Glomerular visceral epithelial cell (primary cell): ENCODE measurements at regions not wholly inside any gene's neighbourhood (a gene's known extent, or its start where the extent isn't known, plus 50 kb on each side); places are given as distances from the start of the nearest gene placed in this dataset.
"Not testable (repeated sequence)": the region's sequence is repeated elsewhere in the genome, so short reads cannot be mapped to it uniquely, and the experiment has no call there.

Source experiments
- DNase-seq: peaks from one replicate; pipeline ENCODE4 v3.0.0-alpha.2; 2016; ENCODE audit errors: extremely low spot score

DNA sequence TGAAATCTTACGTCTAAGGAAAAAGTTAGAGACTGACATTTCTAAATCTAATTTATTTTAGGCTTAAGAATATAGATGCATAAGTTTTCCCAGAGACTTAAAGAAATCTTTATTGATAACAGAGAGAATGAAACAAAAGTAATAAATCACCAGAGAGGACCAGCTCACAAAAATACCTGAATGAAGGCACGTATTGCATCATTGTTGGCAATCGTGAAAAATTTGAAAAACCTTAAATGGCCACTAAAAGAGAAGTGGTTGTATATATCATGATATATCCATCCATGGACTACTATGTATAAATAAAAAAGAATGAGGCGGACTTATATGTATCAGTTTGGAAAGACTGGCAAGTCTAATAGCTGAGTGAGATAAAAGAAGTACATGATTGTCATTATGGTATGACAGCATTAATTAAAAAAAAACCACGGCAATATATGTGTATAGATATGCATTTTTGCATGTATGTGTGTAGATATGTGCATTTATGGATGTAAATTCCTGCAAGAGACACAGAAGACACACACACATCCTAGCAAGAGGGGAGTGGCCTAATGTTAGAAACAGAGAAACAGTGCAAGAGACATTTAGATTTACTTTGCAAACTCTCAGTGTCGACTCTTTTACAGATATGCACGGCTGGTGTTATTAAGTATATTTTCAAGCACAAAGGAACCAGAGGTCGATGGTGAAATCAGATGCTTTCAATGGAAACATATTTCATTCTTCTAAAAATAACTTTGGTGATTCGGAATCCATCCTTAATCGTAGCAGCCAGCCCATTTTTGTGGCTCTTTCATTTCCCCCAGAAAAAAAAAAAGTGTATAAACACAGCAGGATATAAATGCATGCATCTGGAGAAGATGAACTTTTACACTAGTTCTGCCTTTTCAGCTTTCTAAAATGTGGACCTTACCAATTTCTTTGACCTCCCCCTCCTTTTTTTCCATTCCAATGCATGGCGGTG, 156.1 kb upstream of the SALL4 start:
- DNase-seq, result no peak

DNA sequence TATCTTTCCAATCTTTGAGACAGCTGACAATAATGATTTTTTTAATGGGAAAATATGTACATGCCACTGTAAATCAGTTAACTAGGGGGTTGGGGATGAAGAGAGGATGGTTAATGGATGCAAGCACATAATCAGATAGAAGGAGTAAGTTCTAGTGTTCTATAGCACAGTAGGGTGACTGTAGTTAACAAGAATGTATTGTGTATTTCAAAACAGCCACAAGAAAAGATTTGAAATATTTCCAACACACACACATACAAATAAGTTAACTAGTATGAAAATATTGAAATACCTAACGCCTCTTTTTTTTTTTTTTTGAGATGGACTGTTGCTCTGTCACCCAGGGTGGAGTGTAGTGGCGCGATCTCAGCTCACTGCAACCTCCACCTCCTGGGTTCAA, 153.4 kb upstream of the SALL4 start:
- DNase-seq, result peak; percentile 54

DNA sequence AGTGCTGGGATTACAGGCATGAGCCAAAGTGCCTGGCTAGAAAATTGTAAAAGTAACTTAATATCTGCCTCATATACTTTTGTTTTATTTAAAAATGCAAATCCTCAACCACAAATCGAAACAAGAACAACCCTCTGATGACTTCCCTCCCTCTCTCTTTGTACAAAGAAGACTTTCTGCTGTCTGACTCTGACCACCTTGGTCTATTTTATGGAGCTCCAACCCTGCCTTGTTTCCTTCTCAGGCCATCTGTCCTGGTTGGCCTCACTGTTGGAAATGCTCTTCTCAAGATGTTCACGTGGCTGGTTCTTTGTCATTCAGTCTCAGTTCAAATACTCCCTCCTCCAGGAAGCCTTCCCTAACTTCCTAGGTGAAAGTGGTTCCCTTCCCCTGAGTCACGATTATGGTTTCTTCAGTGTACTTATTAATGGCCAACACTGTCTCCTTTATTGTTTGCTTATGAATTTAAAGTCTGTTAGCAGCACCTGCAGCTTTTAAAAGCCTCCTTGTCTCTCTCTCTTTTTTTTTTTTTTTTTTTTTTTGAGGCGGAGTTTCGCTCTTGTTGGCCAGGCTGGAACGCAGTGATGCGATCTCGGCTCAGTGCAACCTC, 151.5 kb upstream of the SALL4 start:
- DNase-seq, result no peak

DNA sequence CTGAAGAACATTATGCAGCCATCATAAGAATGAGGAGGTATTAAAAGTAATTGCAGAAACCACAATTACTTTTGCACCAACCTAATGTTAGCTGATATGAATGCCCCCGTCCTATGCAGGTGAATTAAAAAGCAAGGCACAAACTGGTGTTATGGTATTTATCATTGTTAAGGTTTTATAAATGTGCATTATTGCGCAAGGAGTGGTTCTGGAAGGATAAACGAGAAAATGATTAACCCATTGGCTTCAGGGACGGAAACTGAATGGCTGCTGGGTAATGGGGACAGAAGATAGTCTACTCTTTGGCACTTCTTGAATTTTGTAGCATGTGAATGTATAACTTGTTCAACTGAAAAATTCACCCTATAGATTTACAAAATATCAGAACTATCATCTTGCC, 148.6 kb upstream of the SALL4 start:
- no peak for DNase-seq

DNA sequence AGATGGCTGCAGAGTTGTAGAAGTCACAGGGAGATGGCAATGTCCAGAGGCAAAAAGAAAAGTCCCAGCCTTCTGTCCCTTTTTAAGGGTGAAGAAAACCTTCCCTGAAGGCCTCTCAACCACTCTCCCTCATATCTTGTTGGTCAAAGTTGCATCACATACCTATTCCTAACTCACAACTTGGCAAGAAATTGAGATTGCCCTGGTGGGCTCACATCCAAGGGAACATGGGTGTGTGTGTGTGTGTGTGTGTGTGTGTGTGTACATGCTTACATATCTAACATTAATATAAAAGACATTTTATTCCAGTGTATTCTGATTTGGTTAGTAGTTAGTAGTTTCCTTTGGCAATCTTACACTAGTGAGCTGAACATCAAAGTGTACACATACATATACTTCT, 144.3 kb upstream of the SALL4 start:
- no peak for DNase-seq

DNA sequence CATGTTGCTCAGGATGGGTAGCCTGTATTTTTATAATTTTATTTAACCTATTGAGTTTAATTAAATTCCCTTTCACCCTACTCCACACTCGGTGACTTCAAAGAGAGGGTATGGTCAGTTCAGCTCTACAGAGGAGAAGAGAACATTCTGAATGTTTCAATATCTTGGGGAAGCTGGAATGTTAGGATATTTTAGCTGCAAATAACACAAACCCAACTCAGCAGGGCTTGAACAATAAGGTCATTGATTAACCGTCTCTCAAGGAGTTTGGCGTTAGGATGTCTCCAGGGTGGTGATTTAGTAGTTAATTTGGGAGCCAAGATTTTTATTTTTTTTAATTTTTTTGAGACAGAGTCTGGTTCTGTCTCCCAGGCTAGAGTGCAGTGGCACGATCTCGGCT, 143.6 kb upstream of the SALL4 start:
- no peak for DNase-seq

DNA sequence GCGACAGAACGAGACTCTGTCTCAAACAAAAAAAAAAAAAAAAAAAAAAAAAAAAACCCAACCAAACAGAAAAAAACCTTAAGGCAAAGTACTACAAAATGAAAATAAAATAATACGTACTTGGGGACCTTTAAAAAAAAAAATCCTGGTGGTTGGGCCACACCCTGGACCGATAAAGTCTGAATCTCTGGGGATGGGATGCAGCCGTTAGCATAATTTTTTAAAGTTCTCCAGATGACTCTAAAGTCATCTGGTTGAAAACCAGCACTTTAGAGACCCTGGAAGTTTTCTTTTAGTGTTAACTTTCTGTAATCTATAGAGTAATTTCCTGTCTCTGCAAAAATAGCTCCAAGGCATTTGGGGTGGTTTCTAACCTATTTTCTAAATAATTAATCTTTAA, 142.9 kb upstream of the SALL4 start:
- DNase-seq, result no peak

DNA sequence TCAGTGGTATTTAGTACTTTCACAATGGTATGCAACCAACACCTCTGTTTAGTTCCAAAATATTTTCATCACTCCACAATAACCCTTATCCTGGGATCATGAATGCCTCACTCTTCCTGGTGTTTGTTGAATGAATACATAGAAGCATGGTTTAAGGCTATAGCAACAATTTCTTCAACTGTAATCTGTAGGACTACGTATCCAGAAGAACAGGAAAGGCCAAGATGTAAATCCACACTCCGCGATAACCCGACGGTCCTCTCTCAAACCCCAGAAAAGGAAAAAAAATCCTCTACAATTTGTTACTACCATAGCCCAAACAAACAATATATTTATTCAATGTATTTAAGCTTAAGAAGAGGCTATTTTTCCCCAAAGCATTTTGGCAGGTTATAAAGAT, 141.4 kb upstream of the SALL4 start:
- DNase-seq, result no peak

DNA sequence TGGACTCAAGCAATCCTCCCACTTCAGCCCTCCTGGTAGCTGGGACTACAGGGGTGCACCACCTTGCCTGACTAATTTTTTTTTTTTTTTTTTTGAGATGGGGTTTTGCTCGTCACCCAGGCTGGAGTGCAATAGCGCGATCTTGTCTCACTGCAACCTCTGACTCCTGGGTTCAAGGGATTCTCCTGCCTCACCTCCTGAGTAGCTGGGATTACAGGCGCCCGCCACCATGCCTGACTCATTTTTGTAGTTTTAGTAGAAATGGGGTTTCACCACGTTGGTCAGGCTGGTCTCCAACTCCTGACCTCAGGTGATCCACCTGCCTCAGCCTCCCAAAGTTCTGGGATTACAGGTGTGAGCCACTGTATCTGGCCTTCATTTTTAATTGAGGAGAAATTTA, 141.0 kb upstream of the SALL4 start:
- DNase-seq, result not testable (repeated sequence)

DNA sequence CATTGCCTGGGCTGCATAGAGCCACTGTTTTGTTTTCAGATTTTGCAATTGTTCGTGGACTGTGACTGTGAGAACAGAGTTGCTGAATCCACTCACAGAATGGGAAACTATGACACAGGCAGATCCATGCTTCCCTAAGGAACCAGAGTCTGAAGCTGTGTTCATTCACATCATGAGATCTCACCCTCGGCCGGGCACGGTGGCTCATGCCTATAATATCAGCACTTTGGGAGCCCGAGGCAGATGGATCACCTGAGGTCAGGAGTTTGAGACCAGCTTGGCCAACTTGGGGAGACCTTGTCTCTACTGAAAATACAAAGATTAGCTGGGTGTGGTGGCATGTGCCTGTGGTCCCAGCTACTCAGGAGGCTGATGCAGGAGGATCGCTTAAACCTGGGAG, 139.2 kb upstream of the SALL4 start:
- DNase-seq, result no peak

DNA sequence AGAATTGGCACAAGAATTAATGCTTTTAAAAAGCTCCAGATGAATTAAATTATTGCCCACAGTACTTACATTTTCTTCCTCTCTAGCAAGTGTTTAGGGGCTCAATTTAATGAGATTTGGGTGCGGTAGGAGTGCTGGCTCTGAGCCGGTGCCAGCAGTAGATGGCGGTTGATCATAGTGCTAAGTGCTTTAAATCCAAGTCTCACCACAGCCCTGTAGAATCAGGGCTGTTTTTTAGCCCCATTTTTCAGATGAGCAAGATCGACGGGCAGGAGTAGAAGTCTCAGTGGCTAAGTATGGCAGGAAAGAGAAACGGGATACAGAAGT, 136.9 kb upstream of the SALL4 start:
- DNase-seq, result no peak

DNA sequence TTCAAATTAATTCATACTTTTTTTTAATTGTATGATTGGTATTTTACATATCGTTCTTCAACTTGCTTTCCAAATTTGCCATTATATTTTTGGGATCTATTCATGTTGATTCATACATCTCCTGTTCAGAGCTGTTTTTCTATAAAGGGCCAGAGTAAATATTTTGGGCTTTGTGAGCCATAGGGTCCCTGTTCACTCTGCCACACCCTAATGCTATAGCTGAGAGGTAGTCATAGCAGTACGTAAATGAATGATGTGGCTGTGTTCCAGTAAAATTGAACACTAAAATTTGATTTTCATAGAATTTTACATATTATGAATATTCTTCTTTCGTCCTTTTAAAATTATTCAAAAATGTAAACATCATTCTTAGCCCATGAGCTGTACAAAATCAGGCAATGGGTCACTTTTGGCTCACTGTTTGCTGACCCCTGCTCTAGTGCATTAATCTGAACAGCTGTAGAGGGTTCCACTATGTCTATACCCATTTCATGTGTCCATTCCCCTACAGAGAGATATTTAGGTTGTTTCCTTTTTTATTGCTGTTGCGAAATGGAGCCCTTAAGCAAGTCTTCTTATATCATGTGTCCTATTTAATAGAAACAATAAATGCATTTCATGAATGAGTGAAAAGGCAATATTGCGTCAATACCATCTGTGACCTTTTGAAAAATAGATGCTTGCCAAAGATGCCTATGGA, 136.4 kb upstream of the SALL4 start:
- DNase-seq, result no peak

DNA sequence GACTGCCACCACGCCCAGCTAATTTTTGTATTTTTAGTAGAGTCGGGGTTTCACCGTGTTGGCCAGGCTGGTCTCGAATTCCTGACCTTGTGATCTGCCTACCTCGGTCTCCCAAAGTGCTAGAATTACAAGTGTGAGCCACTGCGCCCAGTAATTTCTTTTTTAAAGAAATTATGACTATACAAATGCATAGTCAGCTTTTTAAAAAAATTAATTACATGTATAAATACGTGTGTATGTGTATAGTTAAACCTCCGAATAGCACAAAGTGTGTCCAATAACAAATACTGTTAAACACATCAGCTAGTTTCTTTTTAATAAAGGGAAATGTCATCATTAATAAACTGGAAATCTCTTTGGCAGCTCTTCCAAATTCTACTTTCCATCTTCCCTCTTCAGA, 135.5 kb upstream of the SALL4 start:
- no peak for DNase-seq

DNA sequence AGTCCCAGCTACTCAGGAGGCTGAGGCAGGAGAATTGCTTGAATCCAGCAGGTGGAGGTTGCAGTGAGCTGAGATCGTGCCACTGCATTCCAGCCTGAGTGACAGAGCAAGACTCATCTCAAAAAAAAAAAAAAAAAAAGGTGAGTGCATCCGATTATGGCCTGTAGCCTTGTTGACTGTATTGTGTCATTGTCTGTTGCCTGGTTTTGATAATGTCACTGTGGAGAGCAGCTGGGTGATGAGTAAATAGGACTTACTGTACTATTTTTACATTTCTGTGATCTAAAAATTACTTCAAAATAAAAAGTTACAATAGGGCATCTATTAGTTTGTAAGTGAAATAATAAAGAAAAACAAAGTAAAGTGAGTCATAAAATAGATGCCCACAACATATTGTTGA, 134.1 kb upstream of the SALL4 start:
- DNase-seq, result no peak

DNA sequence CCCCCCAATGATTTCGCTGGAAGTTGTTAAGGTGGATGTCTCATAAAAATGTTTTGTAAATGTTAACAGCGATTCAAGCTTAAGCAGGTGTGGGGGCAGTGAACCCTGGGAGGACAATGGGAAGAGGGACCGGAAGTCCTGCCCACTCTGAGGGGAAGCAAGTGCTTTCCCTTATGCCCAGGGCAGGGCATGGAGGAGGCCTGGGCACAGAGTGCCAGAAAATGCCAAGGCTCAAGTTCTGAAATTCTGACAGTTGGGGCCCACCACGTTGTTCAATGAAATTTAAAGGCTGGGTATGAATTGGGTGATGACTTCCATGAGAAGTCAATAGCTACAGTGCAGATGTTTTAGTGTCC, 132.7 kb upstream of the SALL4 start:
- DNase-seq, result no peak

DNA sequence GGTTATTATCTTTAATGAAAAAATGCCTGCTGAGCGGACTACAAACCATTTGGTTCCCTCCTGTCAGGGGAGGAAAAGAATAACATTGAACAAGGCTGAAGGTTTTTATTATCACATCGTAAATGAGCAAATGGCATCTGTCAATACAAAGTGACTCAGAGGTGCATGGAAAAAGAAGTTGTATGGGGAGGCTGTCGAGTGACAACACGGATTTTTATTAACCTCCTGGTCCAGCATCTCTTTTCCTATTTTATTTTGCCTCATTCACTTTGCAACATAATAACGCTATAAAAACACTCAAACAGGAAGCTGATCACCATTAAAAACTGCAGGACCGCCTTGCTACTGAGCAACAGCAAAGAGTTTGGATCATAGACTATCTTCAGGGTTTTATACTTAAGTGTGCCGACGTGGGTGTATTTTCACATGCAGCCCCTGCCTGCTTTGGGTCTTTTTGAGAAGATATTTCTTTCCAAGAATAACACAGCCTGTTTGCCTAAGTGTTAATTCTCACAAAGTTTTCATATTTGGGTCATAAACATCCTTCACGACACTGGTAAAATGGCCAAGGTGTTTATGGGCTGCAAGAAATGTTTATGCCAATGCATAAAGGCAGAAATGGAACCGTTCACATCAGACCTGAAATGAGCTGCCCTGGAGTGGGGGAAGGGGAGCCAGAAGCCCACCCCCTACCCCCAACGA, 132.1 kb upstream of the SALL4 start:
- no peak for DNase-seq

DNA sequence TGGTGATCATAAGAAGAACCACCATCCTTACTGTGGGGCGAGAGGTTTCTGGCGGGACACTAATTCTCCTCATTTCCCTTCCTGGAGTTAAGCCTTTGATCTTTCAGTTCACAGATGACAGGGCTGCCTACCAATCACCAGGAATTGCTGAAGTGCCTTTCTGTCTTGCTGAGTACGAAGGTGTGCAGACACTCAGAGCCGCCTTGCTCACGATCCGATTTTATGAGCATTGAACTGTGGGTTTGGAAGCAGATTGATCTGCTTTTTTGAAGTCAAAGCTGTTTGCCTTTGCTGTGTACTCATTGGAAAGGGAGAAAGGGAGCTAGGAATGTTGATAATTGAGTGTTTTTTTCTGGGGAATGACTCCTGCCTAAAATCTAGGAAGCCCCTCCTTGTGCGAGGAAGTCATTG, 129.1 kb upstream of the SALL4 start:
- DNase-seq, result no peak

DNA sequence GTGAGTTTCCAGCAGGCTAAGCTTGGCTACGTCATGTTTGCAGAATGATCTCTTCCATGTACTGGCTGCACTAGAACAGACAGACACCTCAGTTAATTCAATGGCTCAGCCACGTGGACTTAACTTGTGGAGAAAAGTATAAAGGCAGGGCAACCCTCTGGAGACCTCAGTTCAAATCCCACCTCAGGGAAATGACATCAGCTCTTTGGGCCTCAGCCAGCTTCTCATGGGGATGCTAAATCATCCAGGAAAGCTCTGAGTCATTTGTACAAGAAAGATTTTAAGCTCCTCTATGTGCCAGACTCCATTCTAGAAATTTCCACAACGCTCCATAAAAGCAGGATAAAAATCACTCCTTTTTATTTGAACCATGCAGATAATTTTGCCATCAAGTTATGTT, 128.5 kb upstream of the SALL4 start:
- DNase-seq, result peak; percentile 48

DNA sequence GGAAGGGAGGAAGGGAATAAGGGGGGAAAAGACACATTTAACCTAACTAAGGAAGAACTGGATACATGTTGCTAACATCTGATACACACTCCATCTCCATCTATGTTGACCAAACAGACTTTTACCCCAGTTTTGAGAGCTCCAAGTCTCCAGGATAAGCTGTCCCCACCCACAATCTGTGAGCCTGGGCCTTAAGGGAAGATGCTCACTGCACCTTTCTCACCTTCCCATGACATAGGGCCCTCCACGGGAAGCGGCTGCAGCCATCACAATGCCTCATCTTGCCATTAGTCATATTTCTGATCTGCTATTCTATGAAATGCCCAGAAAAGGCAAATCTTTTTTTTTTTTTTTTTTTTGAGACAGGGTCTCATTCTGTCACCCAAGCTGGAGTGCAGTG, 126.6 kb upstream of the SALL4 start:
- DNase-seq, result no peak

DNA sequence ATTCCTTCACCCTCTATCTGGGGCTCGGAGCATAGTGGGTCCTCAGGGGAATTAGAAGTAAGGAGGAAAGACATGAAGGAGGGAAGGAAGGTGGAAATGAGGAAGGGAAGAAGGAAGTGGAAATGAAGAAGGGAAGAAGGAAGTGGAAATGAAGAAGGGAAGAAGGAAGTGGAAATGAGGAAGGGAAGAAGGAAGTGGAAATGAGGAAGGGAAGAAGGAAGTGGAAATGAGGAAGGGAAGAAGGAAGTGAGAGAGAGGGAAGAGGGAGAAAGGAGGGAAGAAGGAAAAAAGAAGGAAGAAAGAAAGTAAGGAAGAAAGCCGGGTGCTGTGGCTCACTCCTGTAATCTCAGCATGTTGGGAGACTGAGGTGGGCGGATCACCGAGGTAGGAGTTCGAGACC, 125.6 kb upstream of the SALL4 start:
- DNase-seq, result not testable (repeated sequence)

DNA sequence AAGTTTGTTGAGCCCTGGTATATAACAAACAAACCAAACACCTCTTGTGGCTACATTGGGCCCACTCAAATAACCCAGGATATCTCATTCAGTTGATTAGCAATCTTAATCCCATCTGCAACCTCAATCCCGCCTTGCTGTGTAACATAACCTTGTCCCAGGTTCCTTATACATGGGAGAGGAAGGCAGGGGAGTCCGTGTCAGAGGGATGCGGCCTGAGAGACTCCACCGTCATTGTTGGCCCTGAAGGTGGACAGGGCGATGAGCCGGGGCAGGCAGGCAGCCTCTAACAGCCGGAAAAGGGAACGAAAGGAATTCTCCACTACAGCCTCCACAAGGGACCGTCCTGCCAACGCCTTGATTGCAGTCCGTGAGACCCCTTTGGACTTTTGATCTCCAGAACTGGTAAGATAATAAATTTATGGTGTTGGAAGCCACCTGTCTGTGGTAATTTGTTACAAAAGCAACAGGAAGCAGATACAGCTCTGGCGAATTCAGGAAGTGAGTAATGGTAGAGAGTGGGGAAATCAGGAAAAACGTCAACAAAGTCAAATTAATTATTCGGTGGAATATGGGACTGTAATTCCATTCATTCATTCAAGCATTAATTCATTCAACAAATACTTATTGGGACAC, 124.5 kb upstream of the SALL4 start:
- no peak for DNase-seq

DNA sequence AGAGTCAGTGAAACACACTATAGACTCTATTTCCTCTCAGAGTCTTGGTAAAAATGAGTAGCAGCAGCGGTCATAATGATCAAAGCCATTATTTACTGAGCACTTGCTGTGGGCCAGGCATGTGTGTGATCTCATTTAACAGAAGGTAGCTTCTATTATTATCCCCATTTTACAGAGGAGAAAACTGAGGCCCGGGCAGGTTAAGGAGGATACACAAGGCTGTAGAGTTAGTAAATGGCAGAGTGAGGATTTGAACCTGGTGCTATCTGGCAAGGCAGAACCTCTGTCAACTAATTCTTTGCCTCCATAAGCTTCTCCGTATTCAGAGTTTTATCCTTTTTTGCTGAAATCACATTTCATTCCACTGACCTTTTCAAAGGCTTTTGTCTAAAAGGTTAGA, 122.2 kb upstream of the SALL4 start:
- DNase-seq, result no peak
